HG02798 (cell line): ENCODE measurements at regions not wholly inside any gene's neighbourhood (a gene's known extent, or its start where the extent isn't known, plus 50 kb on each side); places are given as distances from the start of the nearest gene placed in this dataset.
"Not testable (repeated sequence)": the region's sequence is repeated elsewhere in the genome, so short reads cannot be mapped to it uniquely, and the experiment has no call there.

Experiments used
- ATAC-seq: cut with Tn5 transposase; IDR thresholded peaks from one replicate; pipeline ENCODE4 v1.9.1; 2021; ENCODE audit warnings: mild to moderate bottlenecking; ENCODE audit not compliant: unreplicated experiment, poor library complexity

DNA sequence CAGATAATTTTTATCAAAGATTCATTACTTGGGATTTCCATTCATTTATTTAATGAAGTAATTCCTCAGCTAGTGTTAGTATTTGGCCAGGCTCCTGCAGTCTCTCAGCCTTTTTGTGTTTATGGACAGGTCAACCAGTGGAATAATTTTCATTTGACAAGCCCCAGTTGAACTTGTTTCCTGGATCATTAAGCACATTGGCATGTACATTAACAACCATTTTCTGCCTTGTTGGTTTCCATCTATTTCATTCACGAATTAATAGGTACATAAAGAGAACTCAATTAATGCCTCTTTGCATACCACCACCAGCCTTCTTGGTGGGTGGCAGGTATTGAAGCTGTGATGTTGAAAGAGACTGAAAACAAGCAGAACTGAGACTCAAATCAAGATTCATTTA is 745.2 kb downstream of the KCNA4 start:
- ATAC-seq: no peak

DNA sequence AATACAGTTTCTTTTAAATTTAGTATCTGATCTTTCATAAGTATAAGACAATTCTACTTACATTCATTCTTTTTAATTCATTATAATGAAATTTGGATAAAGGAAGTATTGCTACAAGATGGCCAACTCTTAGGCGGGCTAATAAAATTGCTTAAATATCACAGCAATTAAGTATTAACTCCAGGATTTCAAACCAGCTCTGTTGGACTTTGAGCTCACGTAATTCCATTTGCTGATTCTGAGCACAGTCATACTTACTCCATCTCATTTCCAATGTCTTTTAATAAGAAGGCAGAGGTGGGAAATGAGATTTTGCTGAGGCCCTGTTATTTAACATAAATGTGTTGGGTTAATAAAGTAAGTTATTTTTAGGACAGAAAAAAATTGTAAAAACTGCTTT is 748.1 kb downstream of the KCNA4 start:
- ATAC-seq: no peak

DNA sequence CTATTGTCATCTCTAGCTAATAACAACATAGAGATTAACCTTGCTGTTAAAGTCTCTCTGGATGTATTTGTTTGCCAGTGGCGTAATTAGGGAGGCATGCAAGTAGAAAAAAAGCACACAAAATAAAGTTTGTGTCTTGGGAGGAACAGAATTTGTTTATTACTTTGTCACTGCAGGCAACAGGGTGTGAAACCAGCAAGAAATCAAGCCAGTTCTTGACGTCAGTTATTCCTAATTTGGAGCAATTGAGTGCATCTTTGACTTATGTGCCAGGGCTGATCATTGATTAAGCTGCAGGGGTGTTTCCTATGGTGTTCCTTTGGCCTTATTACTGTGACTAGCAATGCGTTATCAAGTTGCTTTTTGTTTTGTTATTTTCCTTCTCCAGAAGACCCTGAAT is 751.0 kb downstream of the KCNA4 start:
- no peak for ATAC-seq

DNA sequence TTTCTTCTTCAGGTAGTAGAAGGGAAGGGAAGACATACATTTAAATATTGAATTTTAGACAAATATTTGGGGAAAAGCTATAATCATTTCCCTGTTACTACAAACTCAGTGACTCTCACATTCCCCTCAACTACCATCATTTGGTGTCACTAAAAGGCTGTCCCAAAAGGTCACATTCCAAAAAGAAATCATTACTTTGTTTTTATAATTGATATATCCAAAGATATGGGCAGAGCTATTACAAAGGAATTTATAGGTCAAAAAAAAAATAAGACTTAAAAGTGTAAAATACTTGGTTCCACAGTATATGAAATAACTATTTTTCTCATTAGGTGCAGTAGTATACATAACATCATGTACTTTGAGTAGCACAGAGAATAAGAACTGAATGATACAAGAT is 751.4 kb downstream of the KCNA4 start:
- ATAC-seq: no peak

DNA sequence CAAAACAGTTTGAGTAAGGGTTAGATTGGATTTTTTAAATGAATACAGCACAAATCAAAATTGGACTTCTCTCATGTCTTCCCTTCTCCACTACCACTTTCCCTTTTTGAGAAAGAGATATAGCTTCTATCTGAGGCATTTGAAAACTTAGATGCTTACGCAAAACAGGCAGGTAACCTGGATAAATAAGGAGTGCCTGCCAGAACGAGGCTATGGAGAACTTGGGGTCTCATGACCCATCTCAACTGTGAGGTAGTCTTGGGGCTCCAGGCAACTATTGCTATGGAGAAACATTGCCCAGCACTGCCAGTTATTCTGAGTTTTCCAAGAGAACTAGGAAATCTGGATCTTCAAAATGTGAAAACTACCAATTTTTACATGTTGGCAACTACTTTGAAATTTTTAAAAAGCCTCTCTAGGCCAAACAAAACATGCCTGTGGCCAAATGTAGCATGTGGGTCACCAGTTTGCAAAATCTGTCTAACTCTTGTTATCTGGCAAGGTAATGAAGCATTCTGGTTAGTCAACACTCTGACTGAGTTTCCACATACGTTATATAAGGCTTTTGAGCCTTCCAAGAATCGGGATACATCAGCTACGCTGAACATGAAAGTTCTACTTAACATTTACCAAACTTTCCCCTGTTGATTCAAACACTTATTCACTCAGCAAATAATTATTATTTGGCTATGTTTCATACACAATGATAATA is 752.7 kb downstream of the KCNA4 start:
- no peak for ATAC-seq

DNA sequence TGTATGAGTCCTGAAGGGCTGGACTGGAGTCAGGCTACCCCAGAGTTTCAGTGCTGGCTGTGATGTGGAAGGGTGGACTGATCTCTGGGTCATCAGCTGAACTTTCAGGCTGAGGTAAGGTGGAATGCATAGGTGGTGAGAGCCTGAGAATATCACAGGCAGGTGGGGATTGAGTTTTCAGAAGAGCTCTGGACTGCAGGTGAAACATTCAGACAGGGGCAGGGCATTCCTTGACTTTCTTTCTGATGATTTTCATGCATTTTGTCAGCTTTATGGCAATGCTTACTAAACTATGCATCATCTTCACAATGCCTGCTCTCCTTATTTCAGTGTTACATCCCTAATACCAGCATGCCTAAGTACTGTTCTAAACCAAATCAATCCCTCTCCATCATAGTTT is 755.0 kb downstream of the KCNA4 start:
- ATAC-seq: no peak

DNA sequence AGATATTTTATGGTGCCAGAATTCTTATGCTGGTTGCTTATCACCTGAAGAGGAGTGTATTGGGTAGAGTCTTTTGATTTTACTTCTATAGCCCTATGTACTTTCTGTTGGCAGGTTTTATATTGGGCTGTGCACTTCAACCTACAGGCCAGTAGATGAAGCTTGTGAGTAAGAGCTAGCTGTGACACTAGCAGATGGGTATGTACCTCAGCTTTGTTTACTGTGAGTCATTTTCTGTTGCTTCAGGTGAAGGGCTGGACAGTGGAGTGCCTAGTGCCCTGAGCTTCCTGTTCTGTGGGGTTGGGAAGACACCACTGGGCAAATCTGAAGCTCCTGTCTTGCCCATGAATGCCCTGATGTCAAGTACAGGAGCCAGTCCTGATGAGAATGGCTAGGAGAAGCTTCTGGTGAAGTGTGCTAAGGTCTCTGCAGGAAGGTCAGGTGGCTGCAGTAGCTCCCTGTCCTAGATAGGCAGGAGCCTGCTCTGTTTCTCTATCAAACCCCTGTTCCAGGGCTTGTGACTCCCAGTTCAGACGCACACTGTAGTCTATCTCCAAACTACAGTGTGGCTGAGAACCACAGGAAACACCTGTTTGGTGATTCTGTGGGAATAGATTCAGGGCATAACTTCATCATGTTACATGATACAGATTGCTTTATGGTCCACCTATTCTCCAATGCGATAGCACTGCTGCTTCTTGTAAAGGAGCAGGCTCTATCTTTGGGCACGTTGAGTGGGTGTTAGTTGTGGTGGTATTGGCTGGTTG is 755.7 kb downstream of the KCNA4 start:
- no peak for ATAC-seq

DNA sequence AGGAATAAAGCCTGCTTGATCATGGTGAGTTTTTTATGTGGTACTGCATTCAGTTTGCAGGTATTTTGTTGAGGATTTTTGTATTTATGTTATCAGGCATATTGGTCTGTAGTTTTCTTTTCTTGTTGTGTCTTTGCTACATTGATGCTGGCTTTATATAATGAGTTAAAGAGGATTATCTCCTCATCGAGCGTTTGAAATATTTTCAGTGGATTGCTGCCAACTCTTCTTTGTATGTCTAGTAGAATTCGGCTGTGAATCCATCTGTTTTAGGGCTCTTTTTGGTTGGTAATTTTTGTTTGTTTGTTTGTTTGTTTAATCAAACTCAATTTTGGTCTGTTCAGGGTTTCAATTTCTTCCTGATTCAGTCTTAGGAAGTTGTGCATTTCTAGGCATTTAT is 758.4 kb downstream of the KCNA4 start:
- ATAC-seq: no peak

DNA sequence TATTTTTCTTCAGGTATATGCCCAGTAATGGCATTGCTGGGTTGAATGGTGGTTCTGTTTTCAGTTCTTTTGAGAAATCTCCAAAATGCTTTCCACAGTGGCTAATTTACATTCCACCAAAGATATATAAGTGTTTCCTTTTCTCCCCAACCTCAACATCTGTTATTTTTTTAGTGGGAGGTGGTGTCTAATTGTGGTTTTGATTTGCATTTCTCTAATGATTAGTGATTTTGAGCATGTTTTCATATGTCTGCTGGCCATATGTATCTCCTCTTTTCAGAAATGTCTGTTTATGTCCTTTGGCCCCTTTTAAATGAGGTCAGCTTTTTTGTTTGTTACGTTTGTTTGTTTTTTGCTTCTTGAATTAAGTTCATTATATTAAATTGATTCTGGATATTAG is 760.2 kb downstream of the KCNA4 start:
- ATAC-seq: peak; percentile 74

DNA sequence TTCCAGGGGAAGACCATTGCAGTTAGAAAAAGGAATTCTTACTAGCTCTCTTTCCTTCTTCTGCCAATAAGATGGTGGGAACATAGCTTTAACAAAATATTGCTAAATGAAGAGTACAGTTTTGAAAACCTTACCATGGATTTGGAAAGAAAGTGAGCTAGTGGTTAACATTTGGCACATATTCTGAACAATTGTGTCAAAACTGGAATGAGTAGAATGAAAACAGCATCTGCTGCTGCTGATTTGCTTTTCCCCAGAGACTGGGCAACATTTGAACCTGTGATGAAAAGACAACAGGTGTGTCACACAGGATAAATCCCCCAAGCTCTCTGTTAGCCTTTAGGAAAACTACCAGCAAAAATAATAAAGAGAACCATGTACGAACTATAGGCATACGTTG is 761.4 kb downstream of the KCNA4 start:
- ATAC-seq: no peak

DNA sequence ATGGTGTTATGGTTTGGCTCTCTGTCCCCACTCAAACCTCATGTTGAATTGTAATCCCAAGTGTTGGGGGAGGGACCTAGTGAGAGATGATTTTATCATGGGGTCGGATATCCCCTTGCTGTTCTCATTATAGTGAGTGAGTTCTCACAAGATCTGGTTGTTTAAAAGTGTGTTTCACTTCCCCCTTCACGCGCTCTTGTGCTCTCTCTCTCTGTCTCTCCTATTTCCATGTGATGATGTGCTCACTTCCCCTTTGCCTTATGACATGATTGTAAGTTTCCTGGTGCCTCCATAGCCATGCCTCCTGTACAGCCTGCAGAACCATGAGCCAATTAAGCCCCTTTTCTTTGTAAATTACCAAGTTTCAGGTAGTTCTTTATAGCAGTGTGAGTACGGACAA is 765.1 kb downstream of the KCNA4 start:
- ATAC-seq: peak; percentile 77

DNA sequence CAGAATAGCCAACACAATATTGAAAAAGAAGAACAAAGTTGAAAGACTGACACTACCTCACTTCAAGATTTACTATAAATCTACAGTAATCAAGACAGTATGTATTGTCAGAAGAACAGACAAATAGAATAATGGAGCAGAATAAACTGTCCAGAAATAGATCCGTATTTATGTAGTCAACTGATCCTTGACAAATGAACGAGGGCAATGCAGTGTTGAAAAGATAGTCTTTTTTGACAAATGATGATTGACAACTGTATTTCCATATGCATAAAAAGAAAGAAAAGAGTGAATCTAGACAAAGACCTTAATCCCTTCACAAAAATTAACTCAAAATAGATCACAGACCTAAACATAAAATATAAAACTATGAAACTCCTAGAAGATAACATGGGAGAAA is 767.1 kb downstream of the KCNA4 start:
- no peak for ATAC-seq

DNA sequence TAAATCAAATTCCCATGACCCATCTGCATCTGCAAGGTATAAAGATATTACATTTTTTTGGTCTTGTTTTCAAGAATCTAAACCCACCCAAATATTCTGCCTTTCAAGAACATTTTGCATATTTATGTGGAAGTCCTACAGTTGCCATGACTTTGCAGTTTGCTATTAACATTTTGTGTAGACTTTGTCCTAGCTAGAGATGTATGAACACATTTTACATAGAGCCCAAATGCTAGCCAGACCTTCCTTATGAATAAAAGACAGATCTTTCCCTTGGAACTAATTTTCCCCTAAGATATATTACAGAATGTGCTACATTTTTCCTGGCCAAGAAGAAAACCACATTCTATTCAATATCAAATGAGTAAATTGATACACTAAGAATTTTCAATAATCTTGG is 772.5 kb downstream of the KCNA4 start:
- no peak for ATAC-seq

DNA sequence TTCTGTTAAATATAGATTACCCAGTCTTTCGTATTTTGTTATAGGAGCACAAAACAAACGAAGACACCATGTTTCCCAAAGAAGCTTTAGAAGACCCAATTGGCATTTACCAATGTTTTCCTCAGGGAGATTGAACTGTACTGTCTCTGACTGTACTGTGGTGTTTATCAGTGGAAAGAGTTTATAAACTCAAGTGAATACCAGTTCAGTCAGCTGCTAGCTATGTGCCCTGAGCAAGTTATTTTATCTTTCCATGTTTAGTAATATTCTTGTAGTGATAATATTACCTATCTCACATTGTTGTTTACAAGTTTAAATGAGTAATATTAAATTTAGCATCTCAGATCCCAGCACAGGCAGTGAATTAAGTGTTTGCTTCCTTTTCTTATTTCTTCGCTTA is 773.2 kb downstream of the KCNA4 start:
- no peak for ATAC-seq

DNA sequence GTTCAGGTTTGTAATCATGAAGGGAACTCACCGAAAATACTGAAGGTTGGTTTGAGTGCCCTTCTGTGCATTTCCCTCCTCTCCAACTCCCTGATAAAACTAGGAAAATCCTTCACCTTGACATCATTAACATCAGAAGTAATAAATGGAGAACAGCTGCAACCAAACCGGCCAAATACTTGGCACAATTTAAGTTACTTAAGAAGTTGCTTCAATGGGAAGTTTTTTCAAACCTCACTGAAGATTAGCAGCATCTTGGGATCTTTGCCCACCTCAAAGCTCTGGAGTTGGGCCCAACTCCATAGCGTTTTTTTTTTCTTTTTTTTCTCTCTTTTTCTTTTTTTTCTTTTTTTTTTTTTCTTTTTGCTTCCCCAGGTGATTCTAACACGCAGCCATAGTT is 784.8 kb downstream of the KCNA4 start:
- ATAC-seq: no peak

DNA sequence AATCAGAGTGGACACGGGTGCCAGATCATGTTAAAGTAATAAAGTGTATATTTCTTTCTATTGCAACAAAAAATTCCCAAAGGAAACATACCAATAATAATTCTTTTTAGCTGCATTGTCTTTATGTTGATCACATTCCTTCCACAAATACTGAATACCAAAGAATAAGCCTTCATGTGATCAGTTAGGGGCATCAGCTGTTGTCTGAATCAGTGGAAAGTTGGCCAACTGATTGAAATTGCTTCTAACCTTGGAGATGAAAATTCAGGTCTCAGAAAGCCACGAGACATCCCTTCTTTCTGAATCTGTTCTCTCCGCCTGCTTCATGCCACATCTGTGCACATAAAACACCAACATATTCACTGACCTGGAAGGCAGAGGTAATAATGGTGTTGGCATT is 785.2 kb downstream of the KCNA4 start:
- no peak for ATAC-seq

DNA sequence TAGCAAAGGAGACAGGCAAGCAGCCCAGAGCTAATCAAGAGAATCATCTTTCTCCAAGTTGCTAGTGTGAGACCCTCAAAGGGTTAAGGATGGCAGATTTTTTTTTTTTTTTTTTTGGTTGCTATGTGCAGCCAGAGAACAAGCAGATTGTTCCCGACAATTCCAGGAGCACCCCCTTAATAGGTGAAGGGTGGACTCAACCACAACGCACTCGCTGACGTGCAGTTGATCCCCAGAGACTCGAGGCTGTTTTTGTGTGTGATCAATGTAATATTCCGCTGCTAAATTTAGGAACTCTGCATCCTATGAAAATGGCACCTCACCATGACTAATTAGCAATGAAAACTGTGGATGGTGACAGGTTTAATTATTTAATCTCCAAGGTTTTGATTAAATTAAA is 789.0 kb downstream of the KCNA4 start:
- ATAC-seq: no peak

DNA sequence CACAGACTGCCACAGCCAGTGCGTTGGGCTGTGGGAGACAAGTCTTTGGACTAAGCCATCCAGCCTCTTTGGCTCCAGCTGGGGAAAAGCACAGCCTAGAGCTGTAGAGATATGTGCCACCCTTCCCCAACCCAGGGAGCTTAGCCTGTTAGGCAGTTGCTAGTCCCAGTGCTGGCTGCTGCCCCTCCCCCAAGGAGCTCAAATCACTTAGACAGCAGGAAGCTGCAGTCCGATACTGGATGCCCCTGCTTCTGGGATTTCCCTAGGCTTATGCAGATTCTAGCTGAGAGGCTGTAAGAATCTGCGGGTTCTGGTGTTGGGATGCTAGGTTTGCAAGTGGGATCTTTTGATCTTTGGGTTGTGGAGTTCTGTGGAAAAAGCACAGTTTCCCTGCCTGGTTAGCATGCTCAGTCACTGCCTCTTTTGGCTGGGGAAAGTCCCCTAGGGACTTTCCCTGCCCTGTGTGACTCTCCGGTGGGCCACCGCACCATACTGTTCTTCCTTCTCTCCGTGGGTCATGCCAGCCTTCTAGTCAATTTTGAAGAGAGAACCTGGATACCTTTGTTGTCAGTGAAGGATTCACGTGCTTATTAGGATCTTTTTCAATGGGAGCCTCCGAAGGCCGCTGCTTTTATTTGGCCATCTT is 792.0 kb downstream of the KCNA4 start:
- ATAC-seq: no peak

DNA sequence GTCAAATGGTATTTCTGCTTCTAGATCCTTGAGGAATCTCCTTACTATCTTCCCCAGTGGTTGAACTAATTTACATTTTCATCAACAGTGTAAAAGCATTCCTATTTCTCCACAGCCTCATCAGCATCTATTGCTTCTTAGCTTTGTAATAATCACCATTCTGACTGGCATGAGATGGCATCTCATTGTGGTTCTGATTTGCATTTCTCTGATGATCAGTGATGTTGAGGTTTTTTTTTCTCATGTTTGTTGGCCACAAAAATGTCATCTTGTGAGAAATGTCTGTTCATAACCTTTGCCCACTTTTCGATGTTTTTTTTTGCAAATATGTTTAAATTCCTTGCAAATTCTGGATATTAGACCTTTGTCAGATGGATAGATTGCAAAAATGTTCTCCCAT is 797.3 kb downstream of the KCNA4 start:
- ATAC-seq: not testable (repeated sequence)

DNA sequence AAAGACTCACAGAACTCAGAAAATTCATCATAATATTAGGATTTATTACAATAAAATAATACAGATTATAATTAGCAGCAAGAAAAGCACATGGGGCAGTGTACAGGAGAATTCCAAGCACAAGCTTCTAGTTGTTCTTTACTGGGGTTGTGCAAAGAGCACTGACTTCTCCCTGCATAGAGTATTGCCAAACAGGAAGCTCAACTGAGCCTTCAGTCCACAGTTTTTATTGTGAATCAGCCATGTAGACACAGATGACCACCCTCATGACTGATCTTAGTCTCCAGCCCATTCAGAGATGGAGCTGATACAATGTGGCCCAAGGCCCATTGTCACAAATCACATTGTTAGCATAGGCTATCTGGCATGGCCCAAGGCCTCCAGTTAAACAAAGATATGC is 798.9 kb downstream of the KCNA4 start:
- no peak for ATAC-seq

DNA sequence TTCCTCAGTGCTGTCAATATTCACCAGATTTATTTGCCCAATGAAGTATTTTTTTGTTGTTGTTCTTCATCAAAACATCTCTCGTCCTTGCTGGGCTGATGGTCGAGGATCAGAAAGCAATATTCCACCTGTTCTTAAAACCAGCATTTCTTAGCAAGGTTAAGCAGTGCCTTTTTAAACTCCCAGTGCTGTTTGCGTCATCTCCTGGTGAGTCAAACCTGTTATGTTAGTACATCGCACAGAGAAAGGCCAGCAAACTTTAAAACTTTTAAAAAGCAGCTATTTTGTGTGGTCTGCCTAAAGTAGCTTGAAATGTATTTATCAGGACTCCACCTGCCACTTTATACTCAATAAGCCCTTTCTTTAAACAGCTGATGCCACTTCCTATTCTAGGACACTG is 802.0 kb downstream of the KCNA4 start:
- no peak for ATAC-seq

DNA sequence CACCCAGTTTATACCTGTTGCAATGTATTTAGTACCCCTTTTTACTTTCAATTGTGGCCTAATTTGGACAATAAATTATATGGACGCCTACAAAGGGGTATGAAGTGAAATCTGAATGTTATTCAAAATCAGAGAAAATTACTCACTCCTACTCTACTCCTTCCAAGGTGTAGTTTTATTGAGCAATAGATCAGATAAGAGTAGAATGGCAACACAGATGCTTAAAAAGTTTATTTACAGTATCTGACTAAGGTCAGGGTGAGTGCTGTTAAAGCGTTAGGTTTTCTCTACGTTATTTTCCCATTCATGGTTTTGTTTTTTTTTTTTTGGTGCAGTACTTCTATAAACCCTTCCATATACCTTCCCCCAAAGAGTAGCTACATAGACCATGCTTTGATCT is 805.6 kb downstream of the KCNA4 start:
- no peak for ATAC-seq
